IPS-11a (cell line): ENCODE measurements at regions not wholly inside any gene's neighbourhood (a gene's known extent, or its start where the extent isn't known, plus 50 kb on each side); places are given as distances from the start of the nearest gene placed in this dataset.

Experiments used
- H3K4me3 ChIP-seq: one replicate; pipeline ENCODE4 v1.5.1; 2013; ENCODE audit warnings: low read depth, low read length, control low read depth

DNA sequence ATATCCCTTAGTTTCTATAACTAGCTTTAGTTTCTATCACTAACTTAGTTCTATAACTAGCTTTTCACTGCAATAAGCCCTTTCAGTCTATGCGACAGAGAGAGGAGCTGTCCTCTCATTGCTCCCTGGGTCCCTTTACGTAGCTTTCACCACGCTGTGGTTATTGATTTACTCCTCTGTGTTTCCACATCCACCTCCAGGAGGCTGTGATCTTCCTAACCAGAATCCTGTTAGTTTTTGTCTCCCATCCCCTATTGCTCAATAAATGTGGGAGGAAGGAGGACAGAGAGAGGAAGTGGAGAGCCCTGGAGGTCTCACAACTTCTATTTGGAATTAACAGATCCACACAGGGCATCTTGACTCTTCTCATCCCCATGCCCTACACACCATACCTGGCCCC is 1036.1 kb downstream of the MCTP2 start:
- H3K4me3 ChIP-seq: no peak overlapping the region

DNA sequence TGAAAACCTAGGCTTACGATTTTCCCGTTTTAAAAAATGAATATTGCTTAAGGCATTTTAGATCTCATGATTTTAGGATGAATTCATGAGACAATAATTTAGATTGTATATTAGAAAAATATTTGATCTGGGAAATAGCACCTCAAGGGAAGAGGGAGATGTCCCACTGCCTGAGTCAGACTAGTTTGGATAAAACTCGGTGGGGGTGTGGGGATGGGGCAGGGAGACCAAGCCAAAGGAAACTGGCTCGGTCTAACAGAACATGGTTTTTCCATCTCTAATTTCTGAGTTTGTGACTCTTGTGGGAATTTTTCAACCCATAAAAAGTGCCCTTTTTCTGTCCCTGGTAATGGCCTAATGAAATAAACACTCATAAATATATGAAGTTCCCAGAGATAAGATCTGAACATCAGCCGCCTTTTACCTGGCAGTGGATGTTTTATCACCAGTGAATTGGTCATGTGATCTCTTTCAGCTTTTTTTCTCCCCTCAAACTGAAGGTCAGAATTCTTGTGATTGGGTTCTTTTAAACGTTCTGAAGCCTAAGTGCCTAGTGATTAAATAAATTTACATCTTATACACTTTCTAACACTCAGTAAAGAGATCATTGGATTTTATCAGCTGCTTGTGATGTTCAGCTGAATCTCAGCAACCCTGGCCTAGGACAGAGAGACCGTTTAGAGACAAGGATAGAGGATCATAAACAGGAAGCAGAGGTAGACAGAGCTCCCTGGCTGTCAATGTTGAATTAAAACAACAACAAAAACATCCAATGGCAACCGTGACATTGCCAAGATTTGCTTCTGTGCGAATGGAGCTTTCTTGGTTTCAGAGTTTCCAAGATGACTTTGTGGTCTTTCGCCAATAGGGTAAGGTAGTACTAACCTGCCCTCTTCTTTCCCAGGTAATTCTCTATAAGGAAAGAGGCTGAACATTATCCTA is 1038.2 kb downstream of the MCTP2 start:
- H3K4me3 ChIP-seq: no peak overlapping the region

DNA sequence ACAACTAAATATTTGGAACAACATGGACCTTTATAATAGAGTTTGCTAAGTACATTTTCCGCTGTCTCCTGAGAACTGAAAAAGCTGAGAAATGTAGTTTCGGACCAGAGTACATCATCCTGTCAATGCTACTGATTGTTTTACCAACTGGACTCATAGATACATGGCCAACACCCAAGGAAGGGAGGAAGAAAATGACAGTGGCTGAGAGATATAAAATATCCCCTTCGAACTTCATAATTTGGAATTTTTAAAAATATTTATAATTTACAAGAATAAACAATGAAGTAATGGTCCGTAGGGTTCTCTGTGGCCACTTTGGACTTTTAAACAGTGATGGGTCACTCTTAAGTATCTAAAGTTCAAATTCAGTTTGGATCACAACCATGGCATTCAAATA is 1042.7 kb downstream of the MCTP2 start:
- no peak overlapping the region for H3K4me3 ChIP-seq

DNA sequence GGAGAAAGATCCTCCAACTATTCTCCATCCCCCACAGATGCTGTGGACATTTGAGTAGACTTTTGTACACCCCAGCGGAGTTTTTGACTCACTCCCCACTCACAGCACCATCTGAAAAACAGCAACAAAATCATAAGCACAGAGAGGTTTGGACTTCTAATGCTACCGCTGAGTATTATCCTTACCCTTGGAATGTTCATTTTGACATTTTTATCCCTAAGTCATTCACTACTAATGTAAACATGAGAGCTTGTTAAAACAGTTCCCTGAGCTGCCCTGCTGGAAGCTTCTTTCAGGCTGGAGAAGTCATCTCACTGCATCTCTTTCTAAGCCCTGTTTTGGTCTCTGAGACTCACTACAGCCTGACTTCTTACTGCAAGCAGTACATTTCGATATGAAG is 1045.9 kb downstream of the MCTP2 start:
- H3K4me3 ChIP-seq: no peak overlapping the region

DNA sequence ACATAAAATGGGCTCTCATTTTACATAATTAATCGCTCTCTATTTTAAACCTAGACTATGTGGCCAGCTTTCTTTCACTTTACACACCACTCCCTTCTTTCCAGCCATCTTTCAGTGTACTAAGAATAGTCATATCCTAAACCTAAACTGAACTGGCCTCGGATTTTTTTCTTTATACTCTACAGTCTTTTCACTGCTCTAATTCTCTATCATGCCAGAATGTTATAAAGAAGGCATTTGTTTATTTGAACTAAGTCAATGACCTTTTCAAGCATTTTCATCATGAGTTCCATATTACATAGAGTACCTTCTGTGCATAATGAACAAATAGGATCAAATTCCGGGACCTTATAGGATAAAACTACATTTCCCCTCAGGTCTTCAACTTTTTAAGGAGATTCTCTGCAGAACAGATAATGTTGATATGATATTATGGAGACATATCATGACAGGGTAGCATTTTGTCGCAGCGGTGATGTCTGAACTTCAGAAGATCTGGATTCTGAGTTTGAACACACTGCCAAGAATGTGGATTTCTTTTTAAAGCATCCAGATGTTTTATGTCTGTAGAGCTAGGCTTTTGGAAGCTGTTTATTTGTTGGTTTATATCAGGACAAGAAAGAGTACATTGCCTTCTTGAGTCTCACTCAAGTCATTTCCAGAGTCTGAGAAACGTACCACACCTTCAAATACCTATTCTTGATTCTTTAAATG is 1047.3 kb downstream of the MCTP2 start:
- H3K4me3 ChIP-seq: no peak overlapping the region

DNA sequence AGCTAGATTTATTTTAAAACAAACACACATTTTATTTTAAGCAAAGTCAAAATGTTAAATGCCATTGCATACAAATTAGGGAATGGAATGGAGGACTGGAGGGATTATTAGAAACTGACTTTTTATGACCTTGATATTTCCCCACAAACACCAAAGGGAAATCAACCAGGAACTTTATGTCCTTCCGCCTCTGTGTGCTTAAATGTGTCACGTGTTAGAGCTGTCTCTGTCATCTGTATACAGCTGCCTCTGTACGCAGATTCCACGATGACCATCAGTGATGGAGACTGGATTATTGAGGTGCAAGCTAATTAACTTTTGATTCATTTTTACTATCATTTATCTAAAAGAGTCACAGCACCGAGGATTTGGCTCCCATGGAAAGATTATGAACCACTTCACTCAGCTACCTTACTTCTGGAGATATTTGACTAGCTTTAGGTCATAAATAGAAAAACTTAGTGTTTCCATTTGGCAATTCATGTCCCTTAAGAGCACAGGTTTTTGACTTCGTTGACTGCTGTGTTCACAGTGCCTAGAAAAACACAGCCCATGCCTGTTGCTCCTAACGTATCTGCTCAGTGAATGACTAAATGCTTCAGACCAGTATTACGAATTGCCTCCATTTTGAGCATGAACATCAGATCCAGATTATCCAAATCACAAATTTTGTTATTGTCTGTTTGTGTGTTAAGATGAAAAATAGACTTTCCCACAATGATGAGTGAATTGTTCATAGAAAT is 1048.1 kb downstream of the MCTP2 start:
- H3K4me3 ChIP-seq: no peak overlapping the region

DNA sequence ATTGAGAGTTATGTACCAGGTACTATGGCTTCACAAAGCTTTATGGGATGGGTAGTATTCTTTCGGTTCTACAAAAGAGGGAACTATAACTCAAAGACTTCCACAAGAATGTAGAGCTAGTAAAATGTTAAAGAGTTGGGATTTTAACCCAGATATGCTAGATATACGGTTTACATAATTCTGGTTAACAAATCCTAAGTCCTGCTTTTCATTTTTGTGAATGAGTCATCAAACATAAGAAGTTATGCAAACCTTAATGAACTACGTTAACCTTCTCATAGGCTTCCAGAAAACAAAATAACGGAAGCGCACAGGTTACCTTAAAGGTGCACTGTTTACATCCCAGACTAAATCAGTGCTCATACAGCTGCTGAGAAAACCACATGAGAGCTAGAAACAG is 1049.3 kb downstream of the MCTP2 start:
- H3K4me3 ChIP-seq: no peak overlapping the region

DNA sequence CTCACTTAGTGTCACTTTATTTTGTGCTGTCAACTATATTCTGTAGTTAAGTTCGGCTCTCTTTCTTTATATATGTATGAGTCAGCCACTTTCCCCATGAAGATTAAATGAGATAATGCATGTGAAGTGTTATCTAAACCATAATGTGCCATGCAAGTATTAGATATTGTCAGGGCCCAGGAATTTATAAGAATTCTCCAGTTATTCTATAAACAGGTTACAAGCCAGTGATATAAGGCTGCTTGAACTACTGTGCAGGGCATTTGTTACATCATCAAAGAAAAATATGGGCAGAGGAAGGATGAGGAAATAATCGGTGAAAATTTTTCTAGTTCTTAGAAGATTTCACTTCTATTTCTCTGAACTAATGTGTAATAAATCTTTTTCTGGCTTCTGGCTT is 1049.0 kb upstream of the NR2F2 start:
- no peak overlapping the region for H3K4me3 ChIP-seq

DNA sequence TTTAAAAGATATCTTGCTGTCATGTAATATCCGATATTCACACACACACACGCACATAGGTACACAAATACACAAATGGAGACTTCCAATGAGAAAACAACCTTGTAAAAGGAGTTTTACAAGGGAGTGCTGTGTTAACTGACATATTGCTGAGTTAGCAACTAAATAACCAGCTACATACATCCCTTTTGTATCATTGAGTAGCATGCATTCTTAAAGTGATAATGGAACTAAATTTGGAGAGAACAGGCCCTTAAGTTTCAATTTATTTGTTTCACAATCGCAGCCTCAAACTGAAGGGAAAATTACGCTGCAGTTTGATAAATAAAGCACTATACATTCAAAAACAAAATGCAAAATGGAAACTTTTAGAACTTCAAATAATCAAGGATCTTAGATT is 1046.0 kb upstream of the NR2F2 start:
- H3K4me3 ChIP-seq: no peak overlapping the region

DNA sequence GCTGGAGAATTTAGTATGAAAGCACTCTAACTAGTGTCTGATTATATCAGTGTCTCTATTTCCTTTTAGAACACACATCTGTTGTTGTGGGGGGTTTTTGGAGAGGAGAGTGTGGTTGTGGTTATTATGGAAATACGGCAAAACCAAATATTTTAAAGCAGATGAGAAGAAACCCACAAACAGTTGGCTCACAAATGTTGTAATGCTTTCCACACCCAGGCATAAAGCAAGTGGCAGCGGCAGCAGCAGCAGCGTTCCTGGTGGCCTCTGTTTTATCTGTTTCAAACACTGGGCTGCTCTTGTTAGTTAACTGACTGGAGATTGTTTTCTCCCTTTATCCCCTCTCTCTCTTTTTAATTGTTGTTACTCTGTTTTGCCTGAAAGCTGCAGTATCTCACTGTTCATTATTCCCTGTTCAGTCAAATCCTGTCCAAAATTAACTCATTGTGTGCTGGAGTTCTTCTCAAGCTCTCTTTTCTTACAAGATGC is 1045.5 kb upstream of the NR2F2 start:
- H3K4me3 ChIP-seq: no peak overlapping the region

DNA sequence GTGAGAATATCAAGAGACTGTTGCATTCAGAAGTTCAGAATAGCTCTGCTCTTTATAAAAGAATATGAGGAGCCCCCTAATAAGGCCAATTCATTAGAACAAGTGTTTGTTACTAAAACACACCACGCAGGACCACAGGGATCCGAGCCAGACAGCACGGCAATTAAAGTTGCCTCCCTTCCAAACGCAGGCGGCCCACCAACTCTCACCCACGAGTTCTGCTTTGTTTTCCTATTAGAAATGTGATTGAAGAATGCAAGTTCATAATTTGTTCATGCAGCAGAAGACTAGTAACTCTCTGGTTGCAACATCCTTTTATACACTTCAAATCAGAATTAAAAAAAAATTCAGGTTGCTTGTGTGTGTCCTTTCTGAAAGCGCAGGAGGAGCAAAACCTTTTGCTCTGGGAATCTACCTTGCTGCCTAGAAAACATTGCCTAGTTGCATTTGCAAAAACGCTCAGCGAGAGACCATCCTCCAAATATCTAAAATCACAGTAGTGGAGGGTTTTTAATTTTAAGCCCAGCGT is 1044.1 kb upstream of the NR2F2 start:
- H3K4me3 ChIP-seq: no peak overlapping the region

DNA sequence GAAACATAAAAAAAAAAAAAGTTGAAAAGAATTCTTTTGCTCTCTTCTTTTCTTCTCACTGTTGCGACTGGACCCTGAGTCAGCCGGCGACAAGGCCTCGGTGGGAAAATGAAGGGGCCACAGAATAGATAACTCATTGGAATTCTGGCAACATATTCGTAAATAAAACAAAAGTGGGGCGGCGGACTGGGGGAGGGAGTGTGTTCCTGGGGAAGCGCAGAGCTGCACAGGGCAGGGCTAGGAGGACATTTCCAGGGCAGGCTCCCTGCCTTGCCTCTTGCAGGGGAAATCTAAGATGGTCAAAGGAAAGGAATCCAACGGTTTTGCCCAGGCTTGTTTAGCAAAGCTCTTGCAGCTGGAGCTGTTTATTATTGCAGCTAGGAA is 1042.8 kb upstream of the NR2F2 start:
- no peak overlapping the region for H3K4me3 ChIP-seq

DNA sequence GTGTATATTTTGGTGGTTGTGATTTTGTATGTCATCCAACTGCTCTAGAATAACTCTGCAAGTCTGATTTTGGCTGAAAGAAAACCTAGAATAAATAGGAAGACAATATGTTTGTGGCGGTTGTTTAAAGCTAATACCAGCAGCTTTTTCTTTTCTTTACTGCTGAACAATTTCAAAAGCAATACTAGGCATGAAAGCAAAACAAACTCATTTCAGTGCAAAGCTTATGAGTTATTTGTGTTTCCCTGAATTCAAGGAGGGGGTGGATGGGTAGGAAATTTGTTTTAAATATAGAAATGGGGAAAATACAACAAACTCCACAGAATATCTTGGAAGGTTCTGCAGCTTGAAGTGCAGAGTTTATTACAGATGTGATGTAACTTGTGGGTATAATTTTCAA is 1041.9 kb upstream of the NR2F2 start:
- no peak overlapping the region for H3K4me3 ChIP-seq

DNA sequence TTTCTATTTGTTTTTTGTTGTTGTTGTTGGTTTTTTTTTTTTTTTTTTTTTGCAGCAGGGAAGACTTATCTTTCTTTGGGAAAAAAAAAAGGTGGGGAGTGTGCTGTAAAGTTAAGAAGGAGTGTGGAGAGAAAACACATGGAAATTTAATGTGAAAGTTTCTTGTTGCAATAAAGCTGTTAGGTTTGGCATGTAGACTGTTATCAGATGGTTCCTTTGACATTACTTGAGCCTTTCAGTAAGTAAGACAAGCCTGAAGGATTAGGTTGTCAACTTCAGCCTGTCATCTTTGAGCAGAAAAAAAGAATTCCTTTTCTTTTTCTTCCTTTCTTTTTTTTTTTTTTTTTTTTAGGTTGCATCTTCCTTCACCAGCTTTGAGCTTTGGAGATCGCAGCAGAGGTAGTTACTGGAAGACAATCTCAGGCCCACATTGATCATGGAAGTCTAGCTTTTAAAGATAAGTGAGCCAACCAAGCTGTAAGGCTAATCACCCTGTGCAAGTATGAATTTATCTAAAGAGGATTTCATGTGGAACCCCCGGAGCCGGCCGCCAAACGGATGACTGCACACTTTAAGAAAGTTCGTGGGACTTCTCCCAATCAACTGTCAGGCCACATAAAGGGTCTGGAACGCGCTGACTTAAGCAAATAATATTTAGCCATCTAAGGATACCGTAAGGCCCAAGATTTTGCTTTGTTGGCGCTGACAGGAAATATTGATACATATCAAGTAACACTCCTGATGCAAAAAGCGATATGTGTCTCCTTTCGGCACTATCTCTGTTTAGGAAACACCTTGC is 1040.1 kb upstream of the NR2F2 start:
- H3K4me3 ChIP-seq: no peak overlapping the region

DNA sequence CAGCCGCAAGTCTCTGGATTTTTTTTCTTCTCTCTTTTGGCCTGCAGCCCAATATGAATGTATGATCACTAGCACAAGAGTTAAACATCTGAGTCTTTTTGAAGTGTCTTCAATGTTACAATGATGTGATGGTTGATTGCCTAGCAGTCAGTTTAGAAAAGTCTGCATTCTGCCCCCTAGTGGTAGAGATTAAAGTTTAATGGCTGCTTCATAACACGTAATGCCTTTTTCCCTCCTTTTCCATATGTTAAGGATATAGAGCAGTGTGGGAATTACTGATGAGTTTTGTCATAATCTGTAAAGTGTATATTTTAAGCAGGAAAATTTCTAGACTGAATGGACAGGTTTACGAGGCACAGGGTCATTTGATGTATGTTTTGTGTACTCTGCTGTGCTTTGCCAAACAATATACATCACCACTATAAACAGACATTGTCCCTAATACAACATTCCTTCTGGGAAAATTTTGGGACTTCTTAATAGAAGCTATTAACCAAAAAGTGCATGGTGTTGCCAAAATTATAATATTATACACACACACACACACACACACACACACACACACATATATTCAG is 1038.5 kb upstream of the NR2F2 start:
- no peak overlapping the region for H3K4me3 ChIP-seq

DNA sequence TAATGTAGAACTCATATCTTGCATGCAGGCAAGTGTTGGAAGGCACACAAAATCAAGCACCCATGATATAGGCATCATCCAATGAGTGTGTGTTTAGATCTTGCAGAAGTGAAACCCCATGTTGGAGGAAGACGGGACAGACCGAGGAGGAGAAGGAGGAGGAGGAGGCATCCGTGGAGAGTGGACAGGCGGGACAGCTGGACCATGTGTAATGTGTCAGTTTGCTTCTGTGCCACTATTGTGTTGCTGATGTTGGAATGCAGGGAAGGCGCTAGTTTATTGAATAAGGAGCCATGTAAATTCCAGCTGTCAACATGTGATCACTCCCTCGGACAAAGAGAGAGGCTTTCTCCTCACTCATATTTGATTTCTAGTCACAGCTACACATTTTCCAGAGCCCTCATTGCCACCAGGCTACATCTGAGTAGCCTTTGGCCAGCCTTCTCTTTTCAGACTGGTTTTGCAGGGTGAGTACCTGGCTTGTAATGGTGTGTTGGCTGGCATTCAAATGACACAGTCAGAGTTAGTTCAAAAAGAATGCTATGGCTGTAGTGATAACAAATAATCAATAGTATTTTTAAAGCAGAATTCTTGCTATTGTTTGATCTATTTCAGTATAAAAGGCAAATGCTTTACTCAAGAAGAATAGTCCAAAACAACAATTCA is 1037.6 kb upstream of the NR2F2 start:
- no peak overlapping the region for H3K4me3 ChIP-seq

DNA sequence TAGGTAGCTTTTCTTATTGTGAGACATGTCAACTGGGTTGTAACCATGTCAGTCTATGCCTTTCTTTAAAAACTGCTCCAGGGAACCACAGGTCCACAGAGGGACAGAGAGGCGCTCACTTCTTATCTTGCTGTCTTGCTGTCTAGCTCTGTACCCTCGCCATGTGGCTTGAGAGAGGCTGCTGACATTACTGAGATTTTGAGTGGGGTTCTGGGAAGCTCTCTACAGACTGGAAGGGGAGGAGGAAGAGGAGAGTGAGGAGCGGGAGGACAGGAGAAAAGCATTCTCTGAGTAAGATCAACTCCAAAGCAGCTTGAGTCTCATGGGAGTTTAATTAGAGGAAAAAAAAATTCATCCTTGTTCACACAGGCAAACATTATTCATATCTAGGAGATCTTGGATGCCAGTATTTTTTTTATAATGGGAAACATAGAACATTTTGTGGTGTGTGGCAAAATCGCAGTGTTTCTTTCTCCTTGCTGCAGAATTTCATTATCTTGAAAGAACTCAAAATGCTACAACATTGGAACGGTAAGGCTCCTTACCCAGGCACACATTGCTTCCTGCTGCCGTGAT is 1037.0 kb upstream of the NR2F2 start:
- H3K4me3 ChIP-seq: no peak overlapping the region

DNA sequence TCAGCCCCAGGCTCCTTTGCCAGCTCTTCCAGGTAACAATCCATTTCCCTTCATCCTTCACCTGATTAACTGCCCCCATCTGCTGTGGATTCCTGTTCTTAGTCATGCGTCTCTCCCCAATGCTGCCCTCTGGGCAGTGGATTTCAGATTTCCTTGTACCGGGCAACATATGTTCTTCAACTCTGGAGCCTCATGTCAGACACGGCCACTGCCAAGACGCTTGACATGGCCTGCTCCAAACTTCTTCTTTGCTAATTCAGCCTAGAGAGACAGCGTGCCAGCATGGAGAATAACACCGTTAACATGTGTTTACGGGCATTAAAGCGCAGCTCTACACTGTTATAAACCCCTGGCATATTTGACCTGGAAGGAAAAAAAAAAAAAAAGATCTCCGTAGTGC is 1035.1 kb upstream of the NR2F2 start:
- no peak overlapping the region for H3K4me3 ChIP-seq
